Ammon's horn (tissue), 1 donor: ENCODE measurements at regions not wholly inside any gene's neighbourhood (a gene's known extent, or its start where the extent isn't known, plus 50 kb on each side); places are given as distances from the start of the nearest gene placed in this dataset.

Source experiments
- DNase-seq: peaks from one replicate; pipeline ENCODE4 v3.0.0-alpha.2; 2016; ENCODE audit warnings: low spot score

DNA sequence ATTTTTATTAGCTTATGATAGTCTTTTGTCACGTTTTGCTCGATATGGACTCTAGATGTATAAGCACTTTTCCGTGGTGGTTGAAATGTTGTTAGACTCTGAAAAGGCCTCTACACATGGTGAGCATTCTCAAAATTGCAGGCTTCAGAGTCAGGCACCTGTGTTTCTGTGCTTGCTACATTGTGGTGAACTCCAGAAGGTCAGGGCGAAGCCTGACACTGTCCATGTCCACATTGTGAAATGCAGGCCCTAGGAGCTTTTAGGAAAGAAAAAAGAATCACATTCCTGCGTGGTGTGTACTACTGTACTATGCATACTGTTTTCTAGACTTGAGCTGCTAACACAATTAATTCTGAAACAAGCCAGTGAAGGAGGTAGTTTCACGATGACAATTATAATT is 86.3 kb downstream of the HS3ST1 start:
- no peak for DNase-seq

DNA sequence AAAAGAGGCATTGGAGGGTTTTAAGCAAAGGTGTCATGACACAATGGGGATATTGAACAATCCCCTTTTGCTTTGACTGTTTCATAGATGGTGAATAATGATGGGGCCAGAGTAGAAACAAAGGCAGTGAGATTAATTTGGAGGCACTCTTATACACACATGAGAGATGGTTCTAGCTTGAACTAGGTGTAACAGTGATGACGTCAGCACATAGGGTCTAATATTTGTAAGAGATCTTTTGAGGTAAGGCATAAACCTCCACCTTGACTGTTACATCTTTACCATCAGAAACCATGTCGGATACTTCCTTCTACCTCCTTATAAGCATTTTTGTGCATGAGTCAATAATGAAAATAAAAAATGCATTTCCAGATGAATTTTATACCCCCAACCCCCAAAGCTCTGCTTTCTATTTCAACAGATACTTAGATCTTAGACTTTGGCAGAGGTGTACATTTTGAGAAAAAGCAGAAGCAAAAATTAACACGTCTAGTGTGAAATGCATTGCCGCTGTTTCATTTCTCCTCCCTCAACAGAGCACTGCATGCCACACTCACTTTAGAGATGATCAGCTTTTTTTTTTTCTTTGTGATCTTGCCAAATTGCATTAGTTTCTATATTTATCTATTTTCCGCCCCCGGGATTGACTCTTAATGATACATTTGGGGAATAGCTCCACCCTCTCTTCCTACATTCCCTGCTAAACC is 87.2 kb downstream of the HS3ST1 start:
- DNase-seq, result no peak

DNA sequence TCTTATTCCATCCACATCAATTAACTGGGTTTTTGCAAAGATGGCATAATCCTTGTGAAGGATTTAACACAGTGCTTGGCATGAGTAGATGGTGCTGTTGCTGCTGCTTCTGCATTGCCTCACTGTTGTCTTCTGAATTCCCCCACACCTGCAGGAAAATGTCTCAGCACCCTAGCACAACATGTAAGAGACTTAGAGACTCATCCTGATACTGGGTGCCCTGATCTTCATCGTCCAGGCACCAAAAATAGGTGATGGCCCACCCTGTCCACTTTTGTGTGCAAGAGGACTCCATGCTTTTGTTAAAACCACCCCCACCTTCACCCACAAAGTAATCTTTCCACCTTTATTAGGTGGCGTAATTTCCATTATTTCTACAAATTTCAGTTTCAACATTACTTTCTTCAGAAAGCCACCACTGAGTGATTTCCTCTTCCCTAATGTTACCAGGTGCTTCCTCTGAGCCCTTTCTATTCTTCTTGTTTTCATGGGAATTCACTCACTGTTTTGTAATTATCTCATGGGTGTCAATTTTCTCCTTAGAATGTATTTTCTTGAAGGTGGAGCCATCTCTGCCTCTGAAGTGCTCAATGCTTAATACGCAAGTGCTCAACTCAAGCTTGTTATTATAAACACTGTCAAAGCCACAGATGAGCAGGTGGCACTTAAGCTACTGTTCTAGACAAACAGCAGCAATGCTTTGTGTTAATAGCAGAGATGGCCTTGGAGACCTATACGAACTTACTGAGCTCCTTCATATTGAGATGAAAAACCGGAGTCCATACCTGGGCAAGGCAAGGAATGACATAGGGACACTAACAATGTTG is 89.5 kb downstream of the HS3ST1 start:
- DNase-seq, result no peak

DNA sequence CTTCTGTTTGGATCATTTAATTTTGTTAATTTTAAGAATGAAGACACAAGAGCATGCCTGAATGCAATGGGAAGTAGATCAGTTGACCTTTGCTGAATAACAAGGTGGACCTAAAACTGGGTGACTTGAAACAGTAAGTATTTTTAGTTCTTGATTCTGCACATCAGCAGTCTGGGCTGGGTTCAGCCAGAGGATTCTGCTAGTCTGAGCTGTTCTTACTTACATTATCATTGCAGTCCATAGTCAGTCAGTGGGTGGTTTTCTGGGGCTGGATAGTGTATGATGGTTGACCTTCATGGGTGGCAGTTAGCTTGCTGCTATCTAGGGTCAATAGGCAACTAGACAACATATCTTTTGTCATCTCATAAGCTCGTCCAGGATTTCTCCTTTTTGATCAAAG is 91.4 kb downstream of the HS3ST1 start:
- no peak for DNase-seq

DNA sequence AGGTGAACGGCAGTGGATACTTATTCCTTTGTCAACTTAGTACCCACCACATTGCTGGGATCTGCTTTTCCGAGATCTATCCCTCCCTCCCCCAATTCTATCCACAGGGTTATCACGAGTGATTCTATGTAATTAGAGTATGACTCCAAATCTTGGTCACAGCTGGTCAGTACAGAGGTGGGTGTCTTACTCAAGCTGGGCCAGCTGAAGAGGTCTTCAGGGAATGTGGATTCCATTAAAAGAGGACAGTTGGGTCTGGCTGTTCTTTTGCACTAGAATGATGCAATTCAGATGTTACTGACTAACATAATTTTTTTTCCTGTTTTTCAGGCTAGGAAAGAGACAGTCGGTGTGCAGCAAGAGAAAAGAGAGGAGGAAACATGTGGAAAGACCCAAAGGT is 92.3 kb downstream of the HS3ST1 start:
- no peak for DNase-seq

- DNase-seq, result no peak
Measured at GRCh38 chr4:11334887-11335286, 93.8 kb downstream of the HS3ST1 start.

- DNase-seq, result no peak
Measured at GRCh38 chr4:11328401-11328800, 100.3 kb downstream of the HS3ST1 start.

GRCh38 chr4:11326021-11326420 is 102.7 kb downstream of the HS3ST1 start:
- DNase-seq, result no peak

GRCh38 chr4:11323771-11324170 is 104.9 kb downstream of the HS3ST1 start:
- no peak for DNase-seq

GRCh38 chr4:11313157-11313943 is 115.3 kb downstream of the HS3ST1 start:
- DNase-seq, result no peak

- no peak for DNase-seq
Measured at GRCh38 chr4:11312389-11312788, 116.3 kb downstream of the HS3ST1 start.

DNA sequence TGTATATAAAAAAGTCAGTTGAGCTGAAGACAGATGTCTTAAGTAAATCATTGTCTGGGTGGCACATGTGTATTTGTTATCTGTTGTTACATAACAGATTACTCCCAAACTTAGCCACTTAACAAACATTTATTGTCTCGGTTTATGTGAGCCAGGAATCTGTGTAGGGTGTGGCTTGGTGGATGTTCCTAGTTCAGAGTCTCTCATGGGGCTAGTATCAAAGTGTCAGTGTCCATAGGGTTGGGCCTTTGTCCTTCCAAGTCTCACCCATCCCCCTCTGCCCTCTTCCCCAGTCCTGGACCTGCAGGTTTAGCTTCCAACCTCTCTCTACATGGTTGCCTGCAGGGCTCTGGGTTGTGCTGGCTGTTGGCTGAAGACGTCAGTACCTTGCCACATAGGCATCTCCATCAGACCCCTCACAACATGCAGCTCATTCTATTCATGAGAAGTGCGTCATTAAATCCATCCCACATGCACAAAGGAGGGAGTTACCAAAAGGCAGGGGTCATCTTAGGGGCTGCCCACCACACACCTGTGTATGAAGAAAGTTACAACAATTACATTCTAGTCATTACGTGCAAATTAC is 127.5 kb downstream of the HS3ST1 start:
- no peak for DNase-seq

GRCh38 chr4:11299836-11300235 is 128.9 kb downstream of the HS3ST1 start:
- no peak for DNase-seq

GRCh38 chr4:11299016-11299415 is 129.7 kb downstream of the HS3ST1 start:
- DNase-seq, result no peak

- no peak for DNase-seq
Measured at GRCh38 chr4:11298451-11298850, 130.2 kb downstream of the HS3ST1 start.

- DNase-seq, result peak; percentile 13
Measured at GRCh38 chr4:11297627-11298026, 131.1 kb downstream of the HS3ST1 start.

GRCh38 chr4:11297201-11297600 is 131.5 kb downstream of the HS3ST1 start:
- peak; percentile 22 for DNase-seq

DNA sequence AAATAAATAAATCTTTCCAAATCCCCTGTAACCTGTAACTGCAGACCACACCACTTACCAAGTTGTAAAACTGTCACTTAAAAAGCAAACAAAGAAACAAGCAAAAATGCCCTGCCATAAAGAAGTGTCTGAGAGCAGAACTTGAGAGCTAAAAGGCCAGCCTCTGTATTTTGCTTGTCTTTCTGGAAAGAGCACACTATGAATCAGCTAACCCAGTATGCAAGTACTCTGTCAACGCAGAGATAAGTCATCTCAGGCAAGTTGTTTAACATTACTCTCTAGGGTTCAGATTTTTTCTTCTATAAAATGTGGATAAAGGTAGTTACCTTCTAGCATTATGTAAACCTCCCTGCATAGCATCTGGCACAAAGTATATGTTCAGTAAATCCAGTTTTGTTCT is 134.8 kb downstream of the HS3ST1 start:
- no peak for DNase-seq

DNA sequence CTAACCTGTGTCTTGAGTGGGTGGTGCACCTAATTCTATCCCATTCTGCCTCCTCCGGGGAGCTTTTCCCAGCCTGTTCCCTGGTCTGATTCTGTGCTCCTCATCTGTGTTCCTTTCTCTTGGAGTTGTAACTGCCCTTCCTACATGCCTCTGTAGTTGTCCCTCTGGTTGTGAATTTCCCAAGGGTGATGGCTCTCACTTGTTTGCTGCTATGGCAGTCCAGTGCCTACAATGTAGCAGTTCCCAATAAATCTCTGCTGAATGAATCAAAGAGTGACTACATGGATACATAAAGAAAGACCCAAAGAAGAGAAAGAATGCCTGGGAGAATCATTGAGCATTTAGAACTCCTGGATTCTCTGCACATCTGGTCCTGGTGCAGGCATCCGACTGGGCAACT is 141.6 kb downstream of the HS3ST1 start:
- DNase-seq, result no peak

DNA sequence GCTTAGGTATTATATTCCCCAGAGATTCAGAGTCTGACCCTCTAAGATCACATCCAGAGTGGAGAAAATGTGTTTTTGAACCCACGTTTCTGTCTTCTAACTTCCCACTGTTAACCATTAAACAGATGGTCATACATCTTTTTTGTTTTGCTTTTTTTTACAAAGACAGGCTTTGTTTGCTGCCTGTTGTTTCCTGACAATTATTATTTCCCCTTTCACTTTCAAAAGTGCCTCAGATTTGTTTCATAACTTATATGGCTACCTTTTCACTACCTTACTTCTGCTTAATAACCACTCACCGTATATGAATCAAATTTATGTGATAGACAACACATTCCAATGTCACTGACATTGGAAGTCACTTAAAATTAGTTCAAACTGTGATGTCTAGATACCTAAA is 142.2 kb downstream of the HS3ST1 start:
- no peak for DNase-seq

DNA sequence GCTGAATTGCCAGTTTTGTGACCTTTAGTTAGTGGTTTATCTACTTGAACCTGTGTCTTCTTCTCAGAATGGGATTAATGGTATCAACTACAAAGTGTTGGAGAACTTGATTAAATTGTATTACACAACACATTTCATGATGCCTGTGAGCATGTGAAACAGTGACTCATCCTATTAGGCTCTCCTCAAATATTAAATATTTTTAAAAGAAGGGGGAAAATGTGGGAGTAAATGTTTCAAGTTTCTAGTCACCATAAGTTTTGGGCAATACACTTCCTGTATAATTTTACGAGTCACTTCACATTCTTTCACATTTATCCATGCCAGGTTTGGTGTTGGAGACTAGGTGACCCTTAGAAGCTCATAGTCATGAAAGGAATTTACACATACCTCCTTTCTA is 147.0 kb downstream of the HS3ST1 start:
- DNase-seq, result no peak

GRCh38 chr4:11271263-11271662 is 157.4 kb downstream of the HS3ST1 start:
- no peak for DNase-seq
